ENCODE measurements at regions not wholly inside any gene's neighbourhood (a gene's known extent, or its start where the extent isn't known, plus 50 kb on each side); places are given as distances from the start of the nearest gene placed in this dataset.

- TF ChIP-seq TAF1 (IDR thresholded peaks at IDR 0.05; ENCODE audit: low read depth), result no peak
- TF ChIP-seq EP300 (IDR thresholded peaks at IDR 0.05; ENCODE audit: borderline replicate concordance), result no peak
- TF ChIP-seq MAX (IDR thresholded peaks at IDR 0.05), result no peak
- no peak for TF ChIP-seq TEAD4 (IDR thresholded peaks at IDR 0.05)
- no peak for TF ChIP-seq REST (IDR thresholded peaks at IDR 0.05; ENCODE audit: low read depth)
These were observed 52.3 kb upstream of the PTPDC1 start for GRCh38 chr9:94031946-94032345.
